ENCODE measurements at regions not wholly inside any gene's neighbourhood (a gene's known extent, or its start where the extent isn't known, plus 50 kb on each side); places are given as distances from the start of the nearest gene placed in this dataset.

- Histone ChIP-seq H3K27ac (ENCODE audit: low read depth in 1 of 2, low read length in 2 of 2) (no peak overlapping the region), H3K9me3 (ENCODE audit: control insufficient read depth in 4 of 4, low read length in 3 of 4) (no peaks in the 10 kb centered on the region), H3K36me3 (ENCODE audit: control insufficient read depth in 4 of 4, insufficient read depth in 3 of 4, low read depth in 1 of 4, low read length in 3 of 4) (no peaks in the 10 kb centered on the region), H3K27me3 (ENCODE audit: control insufficient read depth in 4 of 4, insufficient read depth in 4 of 4, low read length in 3 of 4) (no peaks in the 10 kb centered on the region), H3K4me3 (ENCODE audit: low read depth in 1 of 3, low read length in 3 of 3) (no peak overlapping the region), H3K4me1 (ENCODE audit: control insufficient read depth in 4 of 4, insufficient read depth in 4 of 4, low read length in 3 of 4) (no peaks in the 10 kb centered on the region), H3K9ac (ENCODE audit: low read depth in 1 of 2, low read length in 2 of 2) (no peak overlapping the region)
- DNase-seq (ENCODE audit: low spot score): no peak
- 99% methylated on average over 2 of the region's 2 CpGs for WGBS
- no peak for TF ChIP-seq RXRA (IDR thresholded peaks at IDR 0.05)
- TF ChIP-seq, protein P1, sequence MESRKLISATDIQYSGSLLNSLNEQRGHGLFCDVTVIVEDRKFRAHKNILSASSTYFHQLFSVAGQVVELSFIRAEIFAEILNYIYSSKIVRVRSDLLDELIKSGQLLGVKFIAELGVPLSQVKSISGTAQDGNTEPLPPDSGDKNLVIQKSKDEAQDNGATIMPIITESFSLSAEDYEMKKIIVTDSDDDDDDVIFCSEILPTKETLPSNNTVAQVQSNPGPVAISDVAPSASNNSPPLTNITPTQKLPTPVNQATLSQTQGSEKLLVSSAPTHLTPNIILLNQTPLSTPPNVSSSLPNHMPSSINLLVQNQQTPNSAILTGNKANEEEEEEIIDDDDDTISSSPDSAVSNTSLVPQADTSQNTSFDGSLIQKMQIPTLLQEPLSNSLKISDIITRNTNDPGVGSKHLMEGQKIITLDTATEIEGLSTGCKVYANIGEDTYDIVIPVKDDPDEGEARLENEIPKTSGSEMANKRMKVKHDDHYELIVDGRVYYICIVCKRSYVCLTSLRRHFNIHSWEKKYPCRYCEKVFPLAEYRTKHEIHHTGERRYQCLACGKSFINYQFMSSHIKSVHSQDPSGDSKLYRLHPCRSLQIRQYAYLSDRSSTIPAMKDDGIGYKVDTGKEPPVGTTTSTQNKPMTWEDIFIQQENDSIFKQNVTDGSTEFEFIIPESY (IDR thresholded peaks at IDR 0.05): no peak
- no peak for TF ChIP-seq HNF4G (IDR thresholded peaks at IDR 0.05)
- TF ChIP-seq NR2F2 (IDR thresholded peaks at IDR 0.05): no peak
- no peak for TF ChIP-seq RAD21 (IDR thresholded peaks at IDR 0.05)
- no peak for TF ChIP-seq FOXA1 (IDR thresholded peaks at IDR 0.05)
- no peak for TF ChIP-seq GABPA (IDR thresholded peaks at IDR 0.05 in 1 of 2, conservative IDR thresholded peaks at IDR 0.05 in 1 of 2)
- TF ChIP-seq EGR1 (IDR thresholded peaks at IDR 0.05; ENCODE audit: low read depth in 2 of 2): no peak
- TF ChIP-seq, protein P2, sequence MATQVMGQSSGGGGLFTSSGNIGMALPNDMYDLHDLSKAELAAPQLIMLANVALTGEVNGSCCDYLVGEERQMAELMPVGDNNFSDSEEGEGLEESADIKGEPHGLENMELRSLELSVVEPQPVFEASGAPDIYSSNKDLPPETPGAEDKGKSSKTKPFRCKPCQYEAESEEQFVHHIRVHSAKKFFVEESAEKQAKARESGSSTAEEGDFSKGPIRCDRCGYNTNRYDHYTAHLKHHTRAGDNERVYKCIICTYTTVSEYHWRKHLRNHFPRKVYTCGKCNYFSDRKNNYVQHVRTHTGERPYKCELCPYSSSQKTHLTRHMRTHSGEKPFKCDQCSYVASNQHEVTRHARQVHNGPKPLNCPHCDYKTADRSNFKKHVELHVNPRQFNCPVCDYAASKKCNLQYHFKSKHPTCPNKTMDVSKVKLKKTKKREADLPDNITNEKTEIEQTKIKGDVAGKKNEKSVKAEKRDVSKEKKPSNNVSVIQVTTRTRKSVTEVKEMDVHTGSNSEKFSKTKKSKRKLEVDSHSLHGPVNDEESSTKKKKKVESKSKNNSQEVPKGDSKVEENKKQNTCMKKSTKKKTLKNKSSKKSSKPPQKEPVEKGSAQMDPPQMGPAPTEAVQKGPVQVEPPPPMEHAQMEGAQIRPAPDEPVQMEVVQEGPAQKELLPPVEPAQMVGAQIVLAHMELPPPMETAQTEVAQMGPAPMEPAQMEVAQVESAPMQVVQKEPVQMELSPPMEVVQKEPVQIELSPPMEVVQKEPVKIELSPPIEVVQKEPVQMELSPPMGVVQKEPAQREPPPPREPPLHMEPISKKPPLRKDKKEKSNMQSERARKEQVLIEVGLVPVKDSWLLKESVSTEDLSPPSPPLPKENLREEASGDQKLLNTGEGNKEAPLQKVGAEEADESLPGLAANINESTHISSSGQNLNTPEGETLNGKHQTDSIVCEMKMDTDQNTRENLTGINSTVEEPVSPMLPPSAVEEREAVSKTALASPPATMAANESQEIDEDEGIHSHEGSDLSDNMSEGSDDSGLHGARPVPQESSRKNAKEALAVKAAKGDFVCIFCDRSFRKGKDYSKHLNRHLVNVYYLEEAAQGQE (IDR thresholded peaks at IDR 0.05): no peak
Observed at GRCh38 chr1:200343874-200344273, 66.0 kb downstream of the ZNF281 start.

DNA sequence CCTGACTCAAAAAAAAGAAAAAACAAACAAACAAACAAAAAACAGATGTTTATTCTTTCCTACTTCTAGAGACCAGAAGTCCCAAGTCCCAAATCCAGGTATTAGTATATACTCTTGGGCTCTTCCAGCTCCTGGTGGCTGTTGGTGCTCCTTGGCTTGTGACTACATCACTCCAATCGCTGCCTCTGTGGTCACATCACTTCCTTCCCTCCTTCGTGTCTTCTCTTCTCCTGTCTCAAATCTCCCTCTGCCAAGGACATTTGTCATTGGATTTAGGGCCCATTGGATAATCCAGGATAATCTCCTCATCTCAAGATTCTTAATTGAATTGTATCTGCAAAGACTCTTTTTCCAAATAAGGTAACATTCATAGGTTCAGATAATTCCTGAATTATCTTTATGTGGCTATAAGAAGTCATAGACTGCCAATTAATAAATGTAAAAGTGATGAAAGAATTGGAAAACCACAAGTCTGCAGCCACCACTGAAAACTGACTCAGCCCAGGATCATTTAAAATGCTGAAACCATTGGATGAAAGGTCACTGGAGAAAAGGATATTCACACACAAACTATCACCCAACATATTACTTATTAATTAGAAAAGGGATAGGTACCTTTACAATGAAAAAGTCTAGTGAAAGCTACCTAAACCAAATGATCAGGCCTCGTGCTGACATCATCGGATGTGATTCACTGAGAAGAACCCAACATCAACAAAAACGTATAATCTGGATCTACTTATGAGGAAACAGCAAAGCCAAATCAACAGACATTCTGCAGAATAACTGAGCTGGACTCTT is 67.1 kb downstream of the ZNF281 start:
- Histone ChIP-seq H3K9me3 (ENCODE audit: control insufficient read depth in 4 of 4, low read length in 3 of 4) (no peaks in the 10 kb centered on the region), H3K27ac (ENCODE audit: low read depth in 1 of 2, low read length in 2 of 2) (no peak overlapping the region), H3K4me3 (ENCODE audit: low read depth in 1 of 3, low read length in 3 of 3) (no peak overlapping the region), H3K36me3 (ENCODE audit: control insufficient read depth in 4 of 4, insufficient read depth in 3 of 4, low read depth in 1 of 4, low read length in 3 of 4) (no peaks in the 10 kb centered on the region), H3K4me1 (ENCODE audit: control insufficient read depth in 4 of 4, insufficient read depth in 4 of 4, low read length in 3 of 4) (no peaks in the 10 kb centered on the region), H3K9ac (ENCODE audit: low read depth in 1 of 2, low read length in 2 of 2) (no peak overlapping the region), H3K27me3 (ENCODE audit: control insufficient read depth in 4 of 4, insufficient read depth in 4 of 4, low read length in 3 of 4) (no peaks in the 10 kb centered on the region)
- TF ChIP-seq JUND (IDR thresholded peaks at IDR 0.05) (no peak), HNF4G (IDR thresholded peaks at IDR 0.05) (no peak)
- no peak for DNase-seq (ENCODE audit: low spot score)
- 84% methylated on average over 5 of the region's 5 CpGs for WGBS

DNA sequence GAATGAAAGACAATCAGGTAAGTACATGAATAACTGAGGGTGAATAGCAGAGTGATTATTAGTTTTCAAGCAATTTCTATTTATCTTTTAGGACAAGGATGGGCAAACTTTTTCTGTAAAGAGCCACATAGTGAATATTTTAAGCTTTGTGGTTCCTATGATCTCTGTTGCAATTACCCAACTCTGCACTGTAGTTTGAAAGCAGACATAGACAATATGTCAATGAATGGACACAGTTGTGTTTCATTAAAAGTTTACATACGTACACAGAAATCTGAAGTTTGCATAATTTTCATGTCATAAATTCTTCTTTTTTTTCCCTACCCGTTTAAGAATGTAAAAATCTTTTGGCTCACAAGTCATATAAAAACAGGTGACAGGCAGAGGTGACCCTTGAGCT is 71.4 kb downstream of the ZNF281 start:
- no peaks in the 10 kb centered on the region for H3K4me1 ChIP-seq (ENCODE audit: control insufficient read depth in 4 of 4, insufficient read depth in 4 of 4, low read length in 3 of 4)
- TF ChIP-seq FOXA1 (IDR thresholded peaks at IDR 0.05) (no peak), NR2F2 (IDR thresholded peaks at IDR 0.05) (no peak), HNF4G (IDR thresholded peaks at IDR 0.05) (no peak)
- TF ChIP-seq, protein P3, sequence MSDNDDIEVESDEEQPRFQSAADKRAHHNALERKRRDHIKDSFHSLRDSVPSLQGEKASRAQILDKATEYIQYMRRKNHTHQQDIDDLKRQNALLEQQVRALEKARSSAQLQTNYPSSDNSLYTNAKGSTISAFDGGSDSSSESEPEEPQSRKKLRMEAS (IDR thresholded peaks at IDR 0.05): no peak
- no peaks in the 10 kb centered on the region for H3K27me3 ChIP-seq (ENCODE audit: control insufficient read depth in 4 of 4, insufficient read depth in 4 of 4, low read length in 3 of 4)
- no peaks in the 10 kb centered on the region for H3K9me3 ChIP-seq (ENCODE audit: control insufficient read depth in 4 of 4, low read length in 3 of 4)
- DNase-seq (ENCODE audit: low spot score): no peak
- no peaks in the 10 kb centered on the region for H3K36me3 ChIP-seq (ENCODE audit: control insufficient read depth in 4 of 4, insufficient read depth in 3 of 4, low read depth in 1 of 4, low read length in 3 of 4)
- H3K4me3 ChIP-seq (ENCODE audit: low read depth in 1 of 3, low read length in 3 of 3): no peak overlapping the region
- no peak overlapping the region for H3K27ac ChIP-seq (ENCODE audit: low read depth in 1 of 2, low read length in 2 of 2)
- 74% methylated on average over 2 of the region's 2 CpGs for WGBS
- H3K9ac ChIP-seq (ENCODE audit: low read depth in 1 of 2, low read length in 2 of 2): no peak overlapping the region

Data from liver (tissue), 7 donors.